Activated CD4-positive, alpha-beta memory T cell treated with anti-CD3 and anti-CD28 coated beads for 36 hours (primary cell): ENCODE measurements at regions not wholly inside any gene's neighbourhood (a gene's known extent, or its start where the extent isn't known, plus 50 kb on each side); places are given as distances from the start of the nearest gene placed in this dataset.
A peak's percentile ranks its signal among the peaks of the same experiment; 100 is the strongest.
"Not testable (repeated sequence)": the region's sequence is repeated elsewhere in the genome, so short reads cannot be mapped to it uniquely, and the experiment has no call there.

Experiments
- CTCF ChIA-PET: fragments of 350-600 bp; sonication (Branson Sonifier 250); formaldehyde crosslinking; loops from one replicate; lab custom pipeline; 2021; ENCODE audit warnings: antibody characterized with exemption, inconsistent platforms; lab: Charles Lee
- POLR2A ChIA-PET: fragments of 350-600 bp; sonication (Branson Sonifier 250); formaldehyde crosslinking; loops from one replicate; lab custom pipeline; 2021; ENCODE audit warnings: antibody characterized with exemption; lab: Charles Lee
- DNase-seq: peaks from one replicate; pipeline ENCODE4 v3.0.0-alpha.2; 2020
- H3K27ac Mint-ChIP-seq: one replicate; pipeline ENCODE4 v1.8.0; 2021; ENCODE audit warnings: mixed read lengths
- H3K27me3 Mint-ChIP-seq: one replicate; pipeline ENCODE4 v1.8.0; 2021; ENCODE audit warnings: mixed read lengths
- H3K36me3 Mint-ChIP-seq: one replicate; pipeline ENCODE4 v1.8.0; 2021; ENCODE audit warnings: mixed read lengths
- H3K4me1 Mint-ChIP-seq: one replicate; pipeline ENCODE4 v1.8.0; 2021; ENCODE audit warnings: low read depth, mixed read lengths
- H3K4me3 Mint-ChIP-seq: one replicate; pipeline ENCODE4 v1.8.0; 2021; ENCODE audit warnings: mild to moderate bottlenecking, mixed read lengths
- H3K9me3 Mint-ChIP-seq: one replicate; pipeline ENCODE4 v1.8.0; 2021; ENCODE audit warnings: mixed read lengths
- intact Hi-C: fragments of 100-400 bp; cut with micrococcal nuclease; formaldehyde crosslinking; loops from one replicate; pipeline ENCODE4 v1.15.1; 2023

DNA sequence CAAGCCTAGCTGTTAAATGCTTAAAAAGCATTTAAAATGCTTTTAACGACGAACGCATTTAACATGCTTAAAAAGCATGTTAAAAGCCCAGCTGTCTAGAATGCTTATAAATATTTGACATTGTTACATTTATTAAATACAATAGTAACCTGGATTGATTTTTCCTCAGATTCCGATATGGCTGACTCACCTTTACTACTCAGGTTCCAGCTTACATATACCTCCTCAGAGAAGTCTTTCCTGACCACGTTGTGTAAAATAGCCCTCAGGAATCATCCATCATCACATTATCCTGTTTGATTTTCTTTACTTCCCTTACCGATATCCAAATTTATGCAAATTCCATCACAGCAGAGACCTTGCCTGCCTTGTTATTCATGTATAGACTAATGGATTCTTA is 51.4 kb downstream of the SLC41A2 start:
- intact Hi-C loops, result no loop called here
- Mint-ChIP-seq H3K4me3 (no peak overlapping the region), H3K36me3 (no peaks in the 10 kb centered on the region), H3K27me3 (no peaks in the 10 kb centered on the region), H3K9me3 (no peaks in the 10 kb centered on the region), H3K27ac (no peak overlapping the region), H3K4me1 (no peaks in the 10 kb centered on the region)
- CTCF ChIA-PET, result no interaction called here
- POLR2A ChIA-PET, result no interaction called here
- DNase-seq, result no peak

DNA sequence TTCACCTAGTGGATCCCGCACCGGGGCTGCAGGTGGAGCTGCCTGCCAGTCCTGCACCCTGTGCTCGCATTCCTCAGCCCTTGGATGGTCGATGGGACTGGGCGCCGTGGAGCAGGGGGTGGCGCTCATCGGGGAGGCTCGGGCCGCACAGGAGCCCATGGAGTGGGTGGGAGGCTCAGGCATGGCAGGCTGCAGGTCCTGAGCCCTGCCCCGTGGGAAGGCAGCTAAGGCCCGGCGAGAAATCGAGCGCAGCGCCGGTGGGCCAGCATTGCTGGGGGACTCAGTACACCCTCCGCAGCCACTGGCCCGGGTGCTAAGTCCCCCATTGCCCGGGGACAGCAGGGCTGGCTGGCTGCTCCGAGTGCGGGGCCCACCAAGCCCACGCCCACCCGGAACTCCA is 52.6 kb downstream of the SLC41A2 start:
- H3K9me3 Mint-ChIP-seq, POLR2A ChIA-PET, H3K4me1 Mint-ChIP-seq, H3K36me3 Mint-ChIP-seq, CTCF ChIA-PET, H3K27me3 Mint-ChIP-seq, DNase-seq, H3K4me3 Mint-ChIP-seq, intact Hi-C loops, H3K27ac Mint-ChIP-seq: not testable (repeated sequence)

- no peak overlapping the region for H3K27ac Mint-ChIP-seq
- ChIA-PET POLR2A (no interaction called here), CTCF (no interaction called here)
- H3K36me3 Mint-ChIP-seq, result no peaks in the 10 kb centered on the region
- no peaks in the 10 kb centered on the region for H3K4me1 Mint-ChIP-seq
- peaks cover 2% of the 10 kb centered on the region for H3K9me3 Mint-ChIP-seq
- no peak overlapping the region for H3K4me3 Mint-ChIP-seq
- DNase-seq, result no peak
- H3K27me3 Mint-ChIP-seq, result no peaks in the 10 kb centered on the region
- intact Hi-C loops, result no loop called here
These were observed 54.3 kb downstream of the SLC41A2 start for GRCh38 chr12:104903648-104904423.

DNA sequence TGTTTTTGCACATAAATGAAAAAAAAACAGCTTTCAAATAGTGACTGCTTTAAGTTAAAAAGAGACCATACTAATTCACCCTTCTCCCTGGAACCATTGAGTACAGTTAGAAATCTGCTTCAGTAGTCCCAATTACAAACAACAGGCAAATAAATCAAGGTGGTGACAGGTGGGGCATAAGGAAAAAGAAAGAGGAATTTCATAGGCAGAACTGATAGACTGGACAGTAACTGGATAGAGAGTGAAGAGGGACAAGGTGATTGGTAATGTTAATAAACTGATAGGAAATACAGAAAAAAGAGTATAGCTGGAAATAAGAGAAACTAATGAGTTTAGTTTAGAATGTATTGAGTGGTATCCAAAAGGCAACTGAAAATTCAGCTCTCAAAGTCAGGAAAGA is 56.0 kb downstream of the SLC41A2 start:
- ChIA-PET CTCF (no interaction called here), POLR2A (no interaction called here)
- Mint-ChIP-seq H3K4me1 (no peaks in the 10 kb centered on the region), H3K27me3 (no peaks in the 10 kb centered on the region), H3K4me3 (no peak overlapping the region), H3K27ac (no peak overlapping the region), H3K36me3 (no peaks in the 10 kb centered on the region), H3K9me3 (peaks cover 2% of the 10 kb centered on the region)
- intact Hi-C loops, result no loop called here
- DNase-seq, result no peak

- Mint-ChIP-seq H3K9me3 (peaks cover 2% of the 10 kb centered on the region), H3K27me3 (no peaks in the 10 kb centered on the region), H3K36me3 (no peaks in the 10 kb centered on the region), H3K27ac (no peak overlapping the region), H3K4me3 (no peak overlapping the region), H3K4me1 (no peaks in the 10 kb centered on the region)
- CTCF ChIA-PET, result no interaction called here
- DNase-seq, result no peak
- POLR2A ChIA-PET, result no interaction called here
- intact Hi-C loops, result no loop called here
These were observed 61.4 kb downstream of the SLC41A2 start for GRCh38 chr12:104896710-104897109.

GRCh38 chr12:104896146-104896545 is 61.9 kb downstream of the SLC41A2 start:
- DNase-seq, result no peak
- POLR2A ChIA-PET, result no interaction called here
- no peak overlapping the region for H3K4me3 Mint-ChIP-seq
- H3K36me3 Mint-ChIP-seq, result no peaks in the 10 kb centered on the region
- peaks cover 2% of the 10 kb centered on the region for H3K9me3 Mint-ChIP-seq
- H3K27ac Mint-ChIP-seq, result no peak overlapping the region
- intact Hi-C loops, result no loop called here
- CTCF ChIA-PET, result no interaction called here
- peaks cover under 1% of the 10 kb centered on the region for H3K4me1 Mint-ChIP-seq
- no peaks in the 10 kb centered on the region for H3K27me3 Mint-ChIP-seq

DNA sequence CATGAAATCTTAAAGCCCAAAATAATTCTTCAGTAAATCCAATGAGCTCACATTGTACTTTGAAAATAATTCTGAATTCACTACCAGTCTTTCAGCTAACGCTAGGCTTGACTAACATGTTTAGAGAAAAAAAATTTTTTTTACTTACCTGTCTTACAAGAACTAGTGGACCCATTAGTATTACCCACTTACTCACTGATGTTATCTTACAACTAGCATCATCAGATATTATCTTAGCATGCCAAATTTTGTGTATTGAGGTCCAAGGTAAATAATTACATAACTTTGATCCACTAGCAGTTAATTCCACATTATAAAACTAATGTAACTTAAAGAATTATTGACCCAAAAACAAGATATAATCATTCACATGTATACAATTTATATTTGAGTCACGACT is 62.7 kb downstream of the SLC41A2 start:
- no peak for DNase-seq
- POLR2A ChIA-PET, result no interaction called here
- Mint-ChIP-seq H3K9me3 (peaks cover 2% of the 10 kb centered on the region), H3K4me1 (peaks cover 7% of the 10 kb centered on the region), H3K27ac (no peak overlapping the region), H3K4me3 (no peak overlapping the region), H3K27me3 (no peaks in the 10 kb centered on the region), H3K36me3 (no peaks in the 10 kb centered on the region)
- intact Hi-C loops, result no loop called here
- CTCF ChIA-PET, result interaction anchor here (0.8 kb wide), 1 partner anchor 537 kb away, joined by 4 read pairs; no protein-coding TSS in a partner anchor

GRCh38 chr12:104890476-104891096 is 67.5 kb downstream of the SLC41A2 start:
- no peaks in the 10 kb centered on the region for H3K9me3 Mint-ChIP-seq
- ChIA-PET POLR2A (interaction anchor here (0.8 kb wide), 1 partner anchor 143 kb away, joined by 3 read pairs; no protein-coding TSS in a partner anchor), CTCF (no interaction called here)
- H3K36me3 Mint-ChIP-seq, result no peaks in the 10 kb centered on the region
- peak; percentile 23 for DNase-seq
- intact Hi-C loops, result loop anchor here (1.0 kb wide), 1 partner anchor 40 kb away; no protein-coding TSS in a partner anchor
- peak overlapping the region; percentile 46 for H3K27ac Mint-ChIP-seq
- no peak overlapping the region for H3K4me3 Mint-ChIP-seq
- peaks cover 13% of the 10 kb centered on the region for H3K4me1 Mint-ChIP-seq
- no peaks in the 10 kb centered on the region for H3K27me3 Mint-ChIP-seq

DNA sequence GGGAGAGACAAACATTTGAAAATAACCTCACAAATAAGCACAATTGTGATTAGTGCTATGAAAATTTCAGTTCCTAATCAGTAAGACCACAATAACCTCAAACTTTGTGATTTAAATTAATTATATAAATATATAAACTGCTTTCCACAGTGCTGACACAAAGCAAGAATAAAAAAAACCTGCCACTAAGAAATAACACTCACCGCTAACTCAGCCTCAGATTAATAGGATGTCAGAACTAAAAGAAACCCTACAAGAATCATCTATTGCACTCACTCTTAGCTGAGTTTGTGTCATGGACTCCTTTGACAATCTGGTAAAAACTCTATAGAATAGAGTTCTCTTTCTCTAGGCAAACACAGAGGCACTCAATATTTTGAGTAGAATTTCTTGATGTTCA is 68.4 kb downstream of the SLC41A2 start:
- peaks cover 13% of the 10 kb centered on the region for H3K4me1 Mint-ChIP-seq
- intact Hi-C loops, result loop anchor here (1.0 kb wide), 1 partner anchor 41 kb away; no protein-coding TSS in a partner anchor
- no peak overlapping the region for H3K4me3 Mint-ChIP-seq
- no peak for DNase-seq
- no peaks in the 10 kb centered on the region for H3K9me3 Mint-ChIP-seq
- H3K36me3 Mint-ChIP-seq, result no peaks in the 10 kb centered on the region
- no peak overlapping the region for H3K27ac Mint-ChIP-seq
- H3K27me3 Mint-ChIP-seq, result no peaks in the 10 kb centered on the region
- ChIA-PET CTCF (no interaction called here), POLR2A (interaction anchor here (0.8 kb wide), 1 partner anchor 144 kb away, joined by 3 read pairs; no protein-coding TSS in a partner anchor)

- Mint-ChIP-seq H3K27ac (no peak overlapping the region), H3K27me3 (no peaks in the 10 kb centered on the region), H3K4me1 (peaks cover 13% of the 10 kb centered on the region), H3K36me3 (peaks cover 2% of the 10 kb centered on the region), H3K9me3 (no peaks in the 10 kb centered on the region), H3K4me3 (no peak overlapping the region)
- DNase-seq, result no peak
- ChIA-PET POLR2A (no interaction called here), CTCF (no interaction called here)
- intact Hi-C loops, result no loop called here
These were observed 69.2 kb downstream of the SLC41A2 start for GRCh38 chr12:104888892-104889291.

DNA sequence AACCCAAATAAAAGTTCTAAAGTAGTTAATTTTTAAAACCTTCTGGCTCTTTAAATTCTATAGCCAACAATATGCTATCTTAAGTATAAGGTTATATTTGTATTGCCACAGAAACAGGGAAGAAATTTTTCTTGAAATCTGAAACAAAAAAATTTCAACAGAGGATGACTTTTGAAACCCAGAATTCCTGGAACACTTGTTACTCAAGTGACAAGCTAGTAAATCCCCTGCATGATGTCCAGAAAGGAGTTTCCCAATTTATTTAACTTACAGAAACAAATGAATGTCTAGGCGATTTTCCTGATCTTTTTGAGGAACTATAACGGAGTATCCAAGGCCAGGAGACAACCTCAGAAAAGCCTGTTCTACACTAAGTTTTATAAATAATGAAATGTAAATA is 69.6 kb downstream of the SLC41A2 start:
- no peak overlapping the region for H3K27ac Mint-ChIP-seq
- POLR2A ChIA-PET, result no interaction called here
- peaks cover 2% of the 10 kb centered on the region for H3K36me3 Mint-ChIP-seq
- no peaks in the 10 kb centered on the region for H3K9me3 Mint-ChIP-seq
- no peaks in the 10 kb centered on the region for H3K27me3 Mint-ChIP-seq
- H3K4me1 Mint-ChIP-seq, result peaks cover 13% of the 10 kb centered on the region
- no peak overlapping the region for H3K4me3 Mint-ChIP-seq
- intact Hi-C loops, result no loop called here
- no peak for DNase-seq
- CTCF ChIA-PET, result no interaction called here

GRCh38 chr12:104887452-104887851 is 70.6 kb downstream of the SLC41A2 start:
- ChIA-PET POLR2A (no interaction called here), CTCF (interaction anchor here (1.0 to 1.2 kb wide), 2 partner anchors 43 to 506 kb away, joined by 3 read pairs; no protein-coding TSS in a partner anchor)
- H3K9me3 Mint-ChIP-seq, result no peaks in the 10 kb centered on the region
- no peaks in the 10 kb centered on the region for H3K27me3 Mint-ChIP-seq
- H3K4me3 Mint-ChIP-seq, result no peak overlapping the region
- H3K4me1 Mint-ChIP-seq, result peaks cover 13% of the 10 kb centered on the region
- DNase-seq, result no peak
- peaks cover 2% of the 10 kb centered on the region for H3K36me3 Mint-ChIP-seq
- H3K27ac Mint-ChIP-seq, result no peak overlapping the region
- intact Hi-C loops, result no loop called here
